ENCODE measurements at regions not wholly inside any gene's neighbourhood (a gene's known extent, or its start where the extent isn't known, plus 50 kb on each side); places are given as distances from the start of the nearest gene placed in this dataset.

- TF ChIP-seq EZH2 (IDR thresholded peaks at IDR 0.05; ENCODE audit: low read length) = no peak
- TF ChIP-seq CTCF (optimal IDR thresholded peaks at IDR 0.05 in 1 of 3, IDR thresholded peaks at IDR 0.05 in 1 of 3, conservative IDR thresholded peaks at IDR 0.05 in 1 of 3; ENCODE audit: extremely low read depth in 1 of 3, insufficient read depth in 2 of 3, low read length in 3 of 3) = no peak
Measured at GRCh38 chr11:32266601-32267000, 168.7 kb downstream of the WT1 start.
